HUDEP-2 (cell line): ENCODE measurements at regions not wholly inside any gene's neighbourhood (a gene's known extent, or its start where the extent isn't known, plus 50 kb on each side); places are given as distances from the start of the nearest gene placed in this dataset.

ENCODE experiments used
- DNase-seq, 76 experiments: peaks; one replicate each; lab custom pipeline; 2025; ENCODE audit not compliant: unreplicated experiment in 76 of 76; lab: John Stamatoyannopoulos, UW

- DNase-seq: no peak
These were observed 128.0 kb downstream of the DLL1 start for GRCh38 chr6:170162775-170163404.

- DNase-seq: no peak
These were observed 128.7 kb downstream of the DLL1 start for GRCh38 chr6:170162011-170162774.

- DNase-seq: no peak
These were observed 130.0 kb downstream of the DLL1 start for GRCh38 chr6:170160628-170161611.

- DNase-seq: peak in 13 of 76 experiments; percentile 4 to 30 (median 14)
These were observed 130.7 kb downstream of the DLL1 start for GRCh38 chr6:170160031-170160627.

GRCh38 chr6:170159022-170159965 lies 131.6 kb downstream of the DLL1 start:
- no peak for DNase-seq

GRCh38 chr6:170158296-170159021 lies 132.4 kb downstream of the DLL1 start:
- DNase-seq: no peak

GRCh38 chr6:170157567-170158218 lies 133.2 kb downstream of the DLL1 start:
- no peak for DNase-seq

- DNase-seq: no peak
These were observed 134.2 kb downstream of the DLL1 start for GRCh38 chr6:170156448-170157375.

- DNase-seq: no peak
These were observed 135.2 kb downstream of the DLL1 start for GRCh38 chr6:170155464-170156196.

GRCh38 chr6:170153436-170154319 lies 137.2 kb downstream of the DLL1 start:
- no peak for DNase-seq

- DNase-seq: no peak
These were observed 137.9 kb downstream of the DLL1 start for GRCh38 chr6:170152989-170153388.

GRCh38 chr6:170152124-170152926 lies 138.6 kb downstream of the DLL1 start:
- DNase-seq: no peak

- no peak for DNase-seq
These were observed 139.1 kb downstream of the DLL1 start for GRCh38 chr6:170151804-170152123.

- no peak for DNase-seq
These were observed 139.5 kb downstream of the DLL1 start for GRCh38 chr6:170151321-170151771.

- no peak for DNase-seq
These were observed 140.3 kb downstream of the DLL1 start for GRCh38 chr6:170150590-170150945.
